HT1080 (cell line): ENCODE measurements at regions not wholly inside any gene's neighbourhood (a gene's known extent, or its start where the extent isn't known, plus 50 kb on each side); places are given as distances from the start of the nearest gene placed in this dataset.

Experiments used
- DNase-seq: peaks from one replicate; pipeline ENCODE4 v3.0.0-alpha.2; 2015; ENCODE audit warnings: low read depth

DNA sequence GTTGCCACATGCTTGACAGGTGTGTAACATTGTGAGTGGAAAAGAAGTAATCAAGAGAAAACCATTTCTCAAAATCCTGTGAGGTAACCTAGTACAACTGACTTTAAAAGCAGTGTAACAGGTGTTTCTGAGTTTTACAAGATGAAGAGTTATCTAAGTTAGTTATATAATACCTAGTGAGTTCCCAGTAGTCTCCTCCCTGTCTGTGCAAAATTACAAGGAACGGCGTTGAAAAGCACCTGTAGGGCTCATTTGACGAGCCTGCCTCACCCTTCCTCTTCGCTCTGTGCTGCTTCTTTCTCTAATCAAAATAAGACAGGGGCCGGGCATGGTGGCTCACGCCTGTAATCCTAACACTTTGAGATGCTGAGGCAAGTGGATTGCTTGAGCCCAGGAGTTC lies 132.9 kb upstream of the SLC30A5 start:
- no peak for DNase-seq

DNA sequence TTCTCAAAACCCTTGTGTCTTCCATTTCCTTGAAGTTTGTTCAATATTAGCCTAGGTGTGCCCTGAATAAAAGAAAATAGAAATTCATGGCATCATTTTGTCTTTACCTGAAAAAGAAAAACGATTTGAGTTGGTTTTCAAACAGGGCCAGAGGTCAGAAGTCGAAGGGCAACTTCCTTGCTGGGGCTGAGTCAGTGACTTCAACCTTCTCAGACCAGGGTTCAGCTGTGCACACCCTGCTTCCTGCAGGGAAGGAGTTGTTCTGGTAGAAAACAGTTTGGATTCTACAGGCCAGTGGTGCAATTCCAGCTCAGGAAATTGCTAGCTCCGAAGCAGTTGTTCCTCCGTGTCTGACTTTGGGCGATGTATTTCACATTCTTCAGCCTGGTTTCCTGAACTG lies 132.1 kb upstream of the SLC30A5 start:
- no peak for DNase-seq

- DNase-seq = peak; percentile 47
Measured at GRCh38 chr5:68962757-68963484, 130.9 kb upstream of the SLC30A5 start.

DNA sequence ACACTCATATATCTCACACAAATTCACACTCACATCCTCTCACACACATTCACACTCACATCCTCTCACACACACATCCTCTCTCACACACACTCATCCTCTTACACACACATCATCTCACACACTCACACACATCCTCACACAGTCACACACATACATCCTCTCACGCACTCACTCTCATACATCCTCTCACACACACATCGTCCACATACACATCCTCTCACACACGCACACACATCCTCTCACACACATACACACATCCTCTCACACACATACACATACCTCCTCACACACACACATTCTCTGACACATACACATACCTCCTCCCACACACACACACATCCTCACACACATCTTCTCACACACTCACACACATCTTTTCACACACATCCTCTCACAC lies 129.1 kb upstream of the SLC30A5 start:
- DNase-seq = no peak

GRCh38 chr5:68965926-68966325 lies 127.9 kb upstream of the SLC30A5 start:
- DNase-seq = no peak

DNA sequence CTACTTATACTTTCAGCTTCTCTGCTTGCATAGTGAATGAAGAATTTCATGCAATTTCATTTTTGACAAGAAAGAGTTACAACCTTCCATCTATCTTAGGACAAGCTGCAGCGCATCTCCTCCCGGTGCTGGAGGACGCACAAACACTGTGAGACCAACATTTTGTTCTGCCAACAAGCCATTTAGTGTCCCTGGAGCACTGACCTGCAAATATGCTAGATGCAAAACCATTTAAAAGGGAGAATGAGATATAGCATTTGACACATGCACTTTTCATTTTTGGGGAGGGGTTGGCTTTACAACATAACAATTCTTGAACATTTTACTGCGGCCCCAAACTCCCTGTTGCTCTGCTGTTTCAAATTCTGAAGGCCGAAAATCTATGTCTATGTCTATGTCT lies 127.2 kb upstream of the SLC30A5 start:
- no peak for DNase-seq

- DNase-seq = no peak
Measured at GRCh38 chr5:68968429-68968828, 125.4 kb upstream of the SLC30A5 start.

DNA sequence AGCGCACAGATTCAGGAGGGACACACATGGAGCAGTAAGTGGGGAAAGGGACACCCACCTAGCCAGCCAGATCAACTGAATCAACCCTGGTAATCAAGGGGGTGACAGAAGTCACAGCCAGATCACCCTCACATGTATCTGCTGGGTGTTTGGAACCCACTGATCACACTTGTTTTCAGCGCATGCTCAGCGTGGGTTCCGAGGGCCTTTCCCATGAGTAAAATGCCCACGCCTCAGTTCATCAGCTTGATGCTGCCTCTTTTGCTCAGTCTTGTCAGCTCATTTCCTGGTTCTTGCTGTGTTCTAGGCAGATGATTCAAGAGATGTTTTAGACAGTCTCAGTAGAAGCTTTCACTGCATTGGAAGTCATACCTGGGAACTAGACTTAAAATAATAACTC lies 123.2 kb upstream of the SLC30A5 start:
- no peak for DNase-seq

DNA sequence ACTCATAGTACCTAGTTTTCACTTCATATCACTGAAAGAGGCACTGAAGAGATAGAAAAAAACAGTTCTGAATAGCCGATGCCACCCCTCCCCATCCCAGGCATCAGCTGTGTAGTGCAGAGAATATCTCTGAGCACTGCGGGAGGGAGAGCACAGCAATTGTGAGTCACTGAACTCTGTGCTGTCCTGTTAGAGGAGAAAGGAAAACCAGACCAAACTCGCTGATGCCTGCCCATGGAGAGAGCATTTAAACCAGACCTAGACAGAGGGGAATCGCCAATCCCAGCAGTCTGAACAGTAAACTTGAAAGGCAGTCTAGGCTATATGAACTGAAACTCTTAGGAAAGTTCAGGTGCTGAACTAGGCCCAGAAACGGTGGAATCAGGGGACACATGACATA lies 120.1 kb upstream of the SLC30A5 start:
- DNase-seq = peak; percentile 8

DNA sequence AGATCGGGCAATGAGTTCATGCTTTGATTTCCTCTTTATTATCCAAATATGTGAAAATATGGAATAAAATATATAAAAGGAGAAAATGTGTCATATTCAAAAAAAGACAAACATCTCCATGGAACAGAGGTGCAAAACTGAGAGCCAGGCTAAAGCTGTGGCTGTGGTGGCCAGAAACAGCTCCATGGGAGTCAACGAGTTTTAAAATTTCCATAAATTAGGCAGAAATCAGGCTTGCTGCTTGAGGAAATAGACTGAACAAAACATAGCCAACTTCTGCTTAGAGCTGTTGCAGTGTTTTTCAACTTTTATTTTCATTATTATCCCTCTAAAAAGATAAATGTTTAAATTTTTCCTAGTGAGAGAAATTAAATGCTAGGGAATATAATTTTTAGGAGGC lies 110.8 kb upstream of the SLC30A5 start:
- DNase-seq = no peak

GRCh38 chr5:68983959-68984358 lies 109.9 kb upstream of the SLC30A5 start:
- no peak for DNase-seq

GRCh38 chr5:68991279-68992084 lies 102.3 kb upstream of the SLC30A5 start:
- DNase-seq = no peak

DNA sequence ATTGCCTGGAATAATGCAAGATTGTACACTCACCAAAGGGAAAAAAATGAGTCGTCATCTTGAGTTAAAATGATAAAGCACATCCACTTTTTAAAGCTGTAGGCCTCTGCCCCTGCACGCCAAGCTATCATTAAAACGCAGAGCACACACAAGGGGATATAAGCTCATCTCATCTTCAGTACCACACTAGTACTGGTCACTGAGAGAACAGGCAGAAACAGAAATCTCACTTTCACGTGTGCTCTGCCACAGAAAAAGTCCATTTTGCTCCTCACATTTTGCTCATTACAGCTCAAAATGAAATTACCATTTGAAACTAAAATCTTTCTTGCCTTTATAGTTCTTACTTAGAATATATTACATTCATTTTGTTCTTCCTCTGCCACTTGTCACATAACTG lies 99.2 kb upstream of the SLC30A5 start:
- no peak for DNase-seq

- no peak for DNase-seq
Measured at GRCh38 chr5:68995845-68996545, 97.8 kb upstream of the SLC30A5 start.

DNA sequence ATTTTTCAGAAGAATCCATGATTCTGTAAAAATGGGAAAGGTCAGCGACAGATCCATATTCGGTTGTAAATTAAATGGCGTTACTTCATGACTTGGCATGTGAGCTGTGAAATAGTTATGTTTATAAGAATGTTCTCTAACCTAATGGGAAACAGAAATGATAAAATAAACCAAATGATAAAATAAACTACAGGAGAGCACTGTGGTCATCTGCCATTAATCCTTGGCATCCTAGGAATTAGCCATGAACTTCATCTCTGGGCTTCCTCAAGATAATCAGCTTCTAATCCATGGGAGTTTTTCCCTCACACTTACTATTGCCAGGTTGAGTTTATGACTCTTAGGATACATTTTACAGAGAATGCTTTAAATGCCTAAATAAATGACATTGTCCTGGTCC lies 94.6 kb upstream of the SLC30A5 start:
- DNase-seq = no peak

DNA sequence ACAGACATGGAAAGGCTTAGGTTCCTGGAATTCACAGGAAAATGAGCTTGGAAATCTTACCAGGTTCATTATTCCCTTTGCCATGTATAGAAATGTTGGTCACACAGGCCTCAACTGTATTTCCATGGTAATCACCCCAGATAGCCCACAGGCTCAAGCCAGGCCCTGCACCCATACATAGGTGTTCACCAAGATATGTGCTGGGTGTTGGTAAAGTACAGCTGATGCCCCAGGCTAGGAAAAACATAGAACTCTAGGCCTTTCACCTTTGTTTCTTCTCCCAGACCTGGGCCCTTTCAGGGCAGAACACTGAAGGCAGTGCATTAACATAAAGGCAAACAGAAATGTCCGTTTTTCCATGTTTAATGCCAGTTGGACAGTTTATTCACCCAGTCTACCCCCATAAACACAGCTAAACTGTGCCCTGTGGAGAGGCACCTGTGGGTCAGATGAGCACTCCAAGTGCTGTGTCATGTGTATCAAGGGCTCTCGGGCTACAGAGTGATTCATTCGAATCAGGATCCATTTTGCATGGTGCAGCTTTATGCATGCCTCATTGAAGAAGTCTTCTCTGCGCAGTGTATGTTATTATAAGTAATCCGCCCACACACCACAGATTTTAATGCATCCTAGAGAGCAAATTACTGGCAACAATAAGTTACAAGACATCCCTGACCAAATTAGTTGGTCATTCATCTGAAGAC lies 93.4 kb upstream of the SLC30A5 start:
- no peak for DNase-seq

DNA sequence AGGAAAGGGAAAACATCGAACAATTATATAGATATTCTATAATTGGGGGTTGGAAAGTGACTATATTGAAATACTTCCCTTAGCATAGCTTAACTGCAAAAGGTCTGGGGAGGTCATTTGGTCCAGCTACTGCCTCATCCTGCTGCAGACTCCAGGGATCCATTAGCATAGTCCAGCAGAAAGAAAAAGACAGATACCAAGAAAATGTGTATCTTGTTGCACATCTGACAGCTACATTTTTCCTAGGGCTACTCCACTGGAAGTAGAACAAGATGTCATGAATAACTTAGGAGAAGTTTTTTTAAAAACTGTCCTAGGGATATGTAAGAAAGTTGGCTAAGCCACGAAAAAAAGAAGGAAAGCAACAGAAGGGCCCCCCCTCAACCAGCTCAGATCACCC lies 92.9 kb upstream of the SLC30A5 start:
- no peak for DNase-seq

DNA sequence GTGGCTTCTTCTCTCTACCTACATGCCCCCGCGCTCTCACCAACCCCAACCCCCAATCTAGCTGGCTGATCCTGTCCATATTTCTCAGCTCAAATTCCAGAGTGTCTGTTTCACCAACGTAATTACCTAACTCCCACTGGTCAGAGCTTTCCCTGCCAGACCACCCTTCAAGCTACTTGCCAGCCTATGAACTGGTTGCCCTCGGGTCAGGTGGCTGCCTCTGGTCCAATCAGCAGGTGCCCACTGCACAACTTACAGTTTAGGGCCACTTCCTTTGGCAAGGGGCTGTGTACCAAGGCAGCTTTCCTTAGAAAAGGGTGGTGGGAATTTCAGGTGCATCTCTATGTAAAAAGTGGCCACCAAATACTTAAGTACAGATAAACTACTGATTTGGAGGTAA lies 92.2 kb upstream of the SLC30A5 start:
- DNase-seq = no peak

GRCh38 chr5:69004127-69004526 lies 89.7 kb upstream of the SLC30A5 start:
- no peak for DNase-seq

DNA sequence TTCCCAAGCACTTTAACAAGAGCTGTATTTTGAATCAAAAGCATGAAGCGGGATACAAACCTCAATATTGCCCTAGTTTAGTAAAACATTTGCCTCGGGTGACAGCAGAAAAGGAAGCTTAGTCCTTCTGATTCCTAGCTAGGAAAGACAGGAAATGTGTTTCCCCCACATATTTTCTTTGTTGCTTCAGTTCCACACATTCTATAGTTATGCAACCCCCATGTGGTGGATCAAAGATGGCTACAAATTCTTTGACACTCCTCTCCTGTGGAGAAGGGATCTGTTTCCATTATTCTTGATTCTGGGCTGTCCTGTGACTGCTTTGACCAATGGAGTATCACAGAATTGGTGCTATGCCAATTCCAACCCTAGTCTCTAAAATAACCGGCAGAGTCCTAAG lies 89.1 kb upstream of the SLC30A5 start:
- DNase-seq = no peak

GRCh38 chr5:69006030-69006429 lies 87.8 kb upstream of the SLC30A5 start:
- no peak for DNase-seq

DNA sequence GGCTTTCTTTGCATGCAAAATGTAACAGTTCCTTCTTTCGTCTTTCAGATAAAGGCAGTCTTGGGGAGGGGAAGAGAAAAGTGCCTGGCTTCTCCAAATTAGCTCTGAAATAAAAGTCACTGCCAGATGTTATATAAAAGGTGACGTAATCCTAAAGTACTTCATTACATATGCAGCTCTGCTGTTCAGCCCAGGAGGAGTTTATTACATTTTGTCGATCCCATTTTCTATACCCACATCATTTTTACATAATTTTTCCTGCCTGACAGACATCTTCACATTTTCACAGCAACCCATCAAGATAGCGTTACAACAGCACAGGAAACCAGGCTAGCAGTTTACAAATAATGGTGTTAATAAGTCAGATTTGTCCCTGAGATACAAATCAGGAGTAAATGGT lies 86.7 kb upstream of the SLC30A5 start:
- no peak for DNase-seq
